ENCODE measurements at regions not wholly inside any gene's neighbourhood (a gene's known extent, or its start where the extent isn't known, plus 50 kb on each side); places are given as distances from the start of the nearest gene placed in this dataset.

- TF ChIP-seq POLR2AphosphoS5 (IDR thresholded peaks at IDR 0.05), result no peak
- TF ChIP-seq POLR2A (IDR thresholded peaks at IDR 0.05), result no peak
- no peak for TF ChIP-seq CTCF (IDR thresholded peaks at IDR 0.05)
- no peak for TF ChIP-seq EP300 (IDR thresholded peaks at IDR 0.05)
Measured at GRCh38 chr9:13395156-13395555, 115.7 kb upstream of the MPDZ start.

Measured in suprapubic skin (tissue), 4 donors.